Esophagus squamous epithelium (tissue), 4 donors: ENCODE measurements at regions not wholly inside any gene's neighbourhood (a gene's known extent, or its start where the extent isn't known, plus 50 kb on each side); places are given as distances from the start of the nearest gene placed in this dataset.

Experiments used
- POLR2A ChIP-seq, 4 donors: fragments of 450-650 bp; IDR thresholded peaks; one replicate each; pipeline ENCODE4 v1.6.1; 2017; ENCODE audit warnings: antibody characterized with exemption in 4 of 4, mild to moderate bottlenecking in 4 of 4, moderate library complexity in 3 of 4
- TF ChIP-seq, protein P1 (sequence below), 6 experiments: fragments of 450-650 bp in 4 of 6; fragments of 200-600 bp in 2 of 6; sonication (generic) in 2 of 6; IDR thresholded peaks; one replicate each; pipeline ENCODE4 v1.5.1; 2016 to 2019; ENCODE audit warnings: antibody characterized with exemption in 6 of 6, mild to moderate bottlenecking in 4 of 6, moderate library complexity in 4 of 6

- TF ChIP-seq, protein P1, sequence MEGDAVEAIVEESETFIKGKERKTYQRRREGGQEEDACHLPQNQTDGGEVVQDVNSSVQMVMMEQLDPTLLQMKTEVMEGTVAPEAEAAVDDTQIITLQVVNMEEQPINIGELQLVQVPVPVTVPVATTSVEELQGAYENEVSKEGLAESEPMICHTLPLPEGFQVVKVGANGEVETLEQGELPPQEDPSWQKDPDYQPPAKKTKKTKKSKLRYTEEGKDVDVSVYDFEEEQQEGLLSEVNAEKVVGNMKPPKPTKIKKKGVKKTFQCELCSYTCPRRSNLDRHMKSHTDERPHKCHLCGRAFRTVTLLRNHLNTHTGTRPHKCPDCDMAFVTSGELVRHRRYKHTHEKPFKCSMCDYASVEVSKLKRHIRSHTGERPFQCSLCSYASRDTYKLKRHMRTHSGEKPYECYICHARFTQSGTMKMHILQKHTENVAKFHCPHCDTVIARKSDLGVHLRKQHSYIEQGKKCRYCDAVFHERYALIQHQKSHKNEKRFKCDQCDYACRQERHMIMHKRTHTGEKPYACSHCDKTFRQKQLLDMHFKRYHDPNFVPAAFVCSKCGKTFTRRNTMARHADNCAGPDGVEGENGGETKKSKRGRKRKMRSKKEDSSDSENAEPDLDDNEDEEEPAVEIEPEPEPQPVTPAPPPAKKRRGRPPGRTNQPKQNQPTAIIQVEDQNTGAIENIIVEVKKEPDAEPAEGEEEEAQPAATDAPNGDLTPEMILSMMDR (IDR thresholded peaks at IDR 0.05): no peak
- TF ChIP-seq POLR2A (IDR thresholded peaks at IDR 0.05): no peak
These were observed 1041.8 kb upstream of the ADGRB3 start for GRCh38 chr6:67593247-67593646.
